Thoracic aorta (tissue), 2 donors: ENCODE measurements at regions not wholly inside any gene's neighbourhood (a gene's known extent, or its start where the extent isn't known, plus 50 kb on each side); places are given as distances from the start of the nearest gene placed in this dataset.

Experiments
- ATAC-seq: fragments of 150-250 bp; one replicate; pipeline ENCODE4 v1.8.0; 2017; ENCODE audit warnings: low read depth; ENCODE audit not compliant: insufficient number of reproducible peaks, low FRiP score
- DNase-seq: peaks from one replicate; pipeline ENCODE4 v3.0.0-alpha.2; 2020; ENCODE audit warnings: low spot score
- H3K27ac ChIP-seq, 2 donors: fragments of 200-600 bp; sonication (generic); 1 replicate in 1 of 2; 2 replicates in 1 of 2; pipeline ENCODE4 v1.5.1; 2016; ENCODE audit warnings: mild to moderate bottlenecking in 2 of 2, moderate library complexity in 2 of 2
- H3K27me3 ChIP-seq: fragments of 200-600 bp; sonication (generic); replicated peaks from 2 replicates; pipeline ENCODE4 v1.6.0; 2016; ENCODE audit warnings: mild to moderate bottlenecking; ENCODE audit not compliant: insufficient read depth
- H3K36me3 ChIP-seq: fragments of 200-600 bp; sonication (generic); one replicate; pipeline ENCODE4 v1.5.1; 2016
- H3K4me1 ChIP-seq, 2 donors: fragments of 200-600 bp; sonication (generic); 1 replicate in 1 of 2; 2 replicates in 1 of 2; pipeline versions ENCODE4 v1.5.1 to v1.6.0; 2016; ENCODE audit warnings: low read depth in 2 of 2, mild to moderate bottlenecking in 1 of 2; ENCODE audit not compliant: control insufficient read depth in 1 of 2
- H3K4me3 ChIP-seq: fragments of 200-600 bp; sonication (generic); 2 replicates; pipeline ENCODE4 v1.5.1; 2016; ENCODE audit warnings: mild to moderate bottlenecking
- H3K9me3 ChIP-seq: fragments of 200-600 bp; sonication (generic); 2 replicates; pipeline ENCODE4 v1.5.1; 2016
- TF ChIP-seq, protein P1 (sequence below): fragments of 200-600 bp; sonication (generic); IDR thresholded peaks from one replicate; pipeline ENCODE4 v1.5.1; 2019; ENCODE audit warnings: antibody characterized with exemption

DNA sequence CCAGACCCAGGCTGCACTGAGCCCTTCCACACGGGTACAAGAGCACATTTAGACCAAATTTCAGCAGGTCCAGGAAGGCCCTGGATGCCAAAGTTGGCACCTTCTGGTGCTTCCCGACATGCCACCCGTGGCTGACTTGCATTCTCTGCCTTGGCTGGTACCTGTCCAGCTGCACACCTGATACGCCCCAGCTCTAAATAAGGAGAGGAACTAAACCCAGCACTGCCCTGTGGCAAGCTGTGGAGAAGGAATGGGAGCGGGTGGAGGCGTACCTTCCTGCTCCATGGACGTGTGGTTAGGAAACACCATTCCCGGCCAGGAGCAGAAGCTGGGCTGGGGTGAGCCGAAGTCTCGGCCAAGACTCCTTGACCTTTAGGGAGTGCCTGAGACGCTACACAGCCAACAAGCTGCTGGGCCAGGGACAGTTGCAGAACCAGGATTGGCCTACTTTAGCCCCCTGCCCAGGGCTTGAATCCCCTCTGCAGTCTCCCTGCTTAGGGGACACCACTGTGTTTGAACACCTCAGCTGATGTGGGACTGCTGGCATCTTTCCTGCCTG, 86.5 kb upstream of the TAF1B start:
- Histone ChIP-seq H3K4me3 (no peak overlapping the region), H3K27me3 (no peaks in the 10 kb centered on the region), H3K9me3 (no peaks in the 10 kb centered on the region), H3K27ac (no peak overlapping the region), H3K36me3 (no peaks in the 10 kb centered on the region), H3K4me1 (peaks cover 10 to 34% of the 10 kb centered on the region in 2 donors)
- no peak for ATAC-seq
- no peak for DNase-seq
- TF ChIP-seq, protein P1, sequence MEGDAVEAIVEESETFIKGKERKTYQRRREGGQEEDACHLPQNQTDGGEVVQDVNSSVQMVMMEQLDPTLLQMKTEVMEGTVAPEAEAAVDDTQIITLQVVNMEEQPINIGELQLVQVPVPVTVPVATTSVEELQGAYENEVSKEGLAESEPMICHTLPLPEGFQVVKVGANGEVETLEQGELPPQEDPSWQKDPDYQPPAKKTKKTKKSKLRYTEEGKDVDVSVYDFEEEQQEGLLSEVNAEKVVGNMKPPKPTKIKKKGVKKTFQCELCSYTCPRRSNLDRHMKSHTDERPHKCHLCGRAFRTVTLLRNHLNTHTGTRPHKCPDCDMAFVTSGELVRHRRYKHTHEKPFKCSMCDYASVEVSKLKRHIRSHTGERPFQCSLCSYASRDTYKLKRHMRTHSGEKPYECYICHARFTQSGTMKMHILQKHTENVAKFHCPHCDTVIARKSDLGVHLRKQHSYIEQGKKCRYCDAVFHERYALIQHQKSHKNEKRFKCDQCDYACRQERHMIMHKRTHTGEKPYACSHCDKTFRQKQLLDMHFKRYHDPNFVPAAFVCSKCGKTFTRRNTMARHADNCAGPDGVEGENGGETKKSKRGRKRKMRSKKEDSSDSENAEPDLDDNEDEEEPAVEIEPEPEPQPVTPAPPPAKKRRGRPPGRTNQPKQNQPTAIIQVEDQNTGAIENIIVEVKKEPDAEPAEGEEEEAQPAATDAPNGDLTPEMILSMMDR = no peak

DNA sequence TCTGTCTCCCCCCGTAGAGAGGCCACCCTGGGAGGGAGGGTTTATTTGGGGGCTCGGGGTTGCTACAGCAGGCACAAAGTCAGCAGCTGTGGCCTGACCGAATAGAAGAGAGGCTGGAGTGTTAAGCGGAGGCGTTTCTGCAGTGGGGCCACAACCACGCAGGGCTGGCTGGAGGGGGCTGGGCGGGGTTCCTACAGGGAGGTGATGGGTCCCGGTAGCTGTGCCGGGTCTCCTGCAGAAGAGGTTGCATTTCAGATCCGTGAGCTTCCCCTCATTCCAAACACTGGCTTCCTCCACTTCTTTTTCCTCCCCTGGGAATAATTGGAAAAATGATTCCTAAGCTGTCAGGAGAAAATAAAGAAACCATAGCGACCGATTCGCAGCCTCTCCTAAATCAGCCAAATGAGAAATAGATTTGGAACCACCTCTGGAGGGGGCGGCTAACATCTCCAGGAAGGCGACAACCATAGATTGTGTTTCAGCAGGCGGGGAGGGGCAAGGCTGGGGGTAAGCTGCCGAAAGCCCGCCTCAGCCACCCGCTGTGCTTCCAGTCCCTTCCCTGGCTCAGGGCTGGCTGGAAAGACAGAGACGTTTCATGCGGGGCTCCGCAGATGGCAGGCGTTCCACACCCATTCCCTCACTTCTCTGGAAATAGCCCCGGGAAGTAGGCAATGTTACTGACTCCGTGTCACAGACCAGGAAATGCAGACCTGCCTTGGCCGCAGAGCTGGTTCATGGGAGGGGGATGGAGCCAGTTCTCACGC, 85.6 kb upstream of the TAF1B start:
- H3K4me1 ChIP-seq = peaks cover 10 to 32% of the 10 kb centered on the region in 2 donors
- peak; percentile 25 for DNase-seq
- TF ChIP-seq, protein P1 = no peak
- no peaks in the 10 kb centered on the region for H3K27me3 ChIP-seq
- peak; percentile 61 for ATAC-seq
- H3K9me3 ChIP-seq = no peaks in the 10 kb centered on the region
- H3K27ac ChIP-seq = peak overlapping the region; percentile 34 to 59
- H3K36me3 ChIP-seq = no peaks in the 10 kb centered on the region
- H3K4me3 ChIP-seq = peak overlapping the region; percentile 65

DNA sequence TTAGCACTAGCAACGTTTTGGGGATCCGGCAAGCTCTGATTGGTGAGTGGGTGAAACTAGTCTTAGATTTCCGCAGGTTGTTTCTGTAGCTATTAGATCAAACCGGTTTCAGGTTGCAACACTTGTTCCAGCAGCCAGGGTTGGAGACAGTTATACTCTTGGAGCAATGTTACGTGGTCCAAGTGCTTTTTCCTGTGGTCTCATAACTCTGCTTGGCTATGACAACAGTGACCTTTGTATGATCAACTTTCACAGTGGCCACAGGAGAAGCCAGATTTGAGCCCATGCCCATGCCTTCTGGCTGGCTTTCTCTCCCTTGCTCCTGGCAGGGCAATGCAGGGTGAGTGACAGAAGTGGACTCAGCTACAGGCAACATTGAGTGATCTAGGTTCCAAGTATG, 84.5 kb upstream of the TAF1B start:
- TF ChIP-seq, protein P1 = no peak
- H3K4me3 ChIP-seq = no peak overlapping the region
- ATAC-seq (no peak), DNase-seq (no peak)
- H3K9me3 ChIP-seq = no peaks in the 10 kb centered on the region
- peak overlapping the region in 1 of 2 donors; percentile 59 for H3K27ac ChIP-seq
- no peaks in the 10 kb centered on the region for H3K36me3 ChIP-seq
- H3K4me1 ChIP-seq = peaks cover 6 to 22% of the 10 kb centered on the region in 2 donors
- H3K27me3 ChIP-seq = no peaks in the 10 kb centered on the region

DNA sequence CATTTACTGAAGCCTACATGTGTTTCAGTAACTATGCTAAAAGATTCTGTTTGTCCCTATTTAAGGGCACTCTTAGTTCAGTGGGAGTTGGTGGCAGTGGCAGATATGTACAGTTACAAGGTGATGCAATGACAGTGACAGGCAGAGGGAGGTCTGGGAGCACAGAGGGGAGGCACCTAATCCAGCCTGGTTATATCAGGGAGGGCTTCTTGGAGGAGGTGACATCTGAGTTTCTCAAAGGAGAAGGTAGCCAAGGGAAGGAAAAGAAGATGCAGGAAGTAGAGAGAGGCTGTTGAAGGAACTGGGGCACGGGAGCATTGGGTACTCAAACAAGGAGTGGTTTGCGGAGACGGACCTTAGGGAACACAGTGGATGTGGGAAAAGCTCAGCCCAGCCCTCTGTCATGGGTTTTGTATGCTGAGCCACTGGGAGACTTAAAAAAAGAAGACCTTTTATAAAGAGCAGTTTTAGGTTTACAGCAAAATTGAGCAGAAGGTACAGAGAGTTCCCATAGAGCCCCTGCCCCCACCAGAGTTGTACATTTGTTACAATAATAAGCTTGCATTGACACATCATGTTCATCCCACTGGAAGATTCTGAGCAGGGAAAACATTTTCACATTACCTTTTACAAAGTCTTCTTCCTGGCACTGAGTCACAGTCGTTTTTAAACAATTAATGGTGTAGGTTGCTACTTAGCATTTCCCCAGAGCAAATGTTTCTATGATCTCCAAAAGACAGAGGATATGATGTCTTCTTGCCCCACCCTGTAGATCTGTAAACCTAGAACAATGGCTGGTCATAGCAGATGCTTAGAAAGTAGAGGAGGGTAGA, 83.0 kb upstream of the TAF1B start:
- peaks cover 6 to 22% of the 10 kb centered on the region in 2 donors for H3K4me1 ChIP-seq

More for the DNA sequence above, 83.0 kb upstream of the TAF1B start:
- Histone ChIP-seq H3K36me3 (no peaks in the 10 kb centered on the region), H3K4me3 (no peak overlapping the region), H3K27me3 (no peaks in the 10 kb centered on the region), H3K27ac (no peak overlapping the region), H3K9me3 (no peaks in the 10 kb centered on the region)
- TF ChIP-seq, protein P1 = no peak
- DNase-seq (no peak), ATAC-seq (no peak)
